Breast epithelium (tissue), 3 donors: ENCODE measurements at regions not wholly inside any gene's neighbourhood (a gene's known extent, or its start where the extent isn't known, plus 50 kb on each side); places are given as distances from the start of the nearest gene placed in this dataset.

Experiments
- POLR2A ChIP-seq: fragments of 450-650 bp; IDR thresholded peaks from one replicate; pipeline ENCODE4 v1.6.1; 2016; ENCODE audit warnings: antibody characterized with exemption, mild to moderate bottlenecking, moderate library complexity
- POLR2AphosphoS5 ChIP-seq, 3 donors: sonication (generic); formaldehyde crosslinking; IDR thresholded peaks; one replicate each; pipeline ENCODE4 v1.6.1; 2017; ENCODE audit warnings: antibody characterized with exemption in 3 of 3
- TF ChIP-seq, protein P1 (sequence below), 3 donors: fragments of 450-650 bp; IDR thresholded peaks; one replicate each; pipeline ENCODE4 v1.5.1; 2016 to 2017; ENCODE audit warnings: antibody characterized with exemption in 3 of 3, mild to moderate bottlenecking in 3 of 3, moderate library complexity in 3 of 3

DNA sequence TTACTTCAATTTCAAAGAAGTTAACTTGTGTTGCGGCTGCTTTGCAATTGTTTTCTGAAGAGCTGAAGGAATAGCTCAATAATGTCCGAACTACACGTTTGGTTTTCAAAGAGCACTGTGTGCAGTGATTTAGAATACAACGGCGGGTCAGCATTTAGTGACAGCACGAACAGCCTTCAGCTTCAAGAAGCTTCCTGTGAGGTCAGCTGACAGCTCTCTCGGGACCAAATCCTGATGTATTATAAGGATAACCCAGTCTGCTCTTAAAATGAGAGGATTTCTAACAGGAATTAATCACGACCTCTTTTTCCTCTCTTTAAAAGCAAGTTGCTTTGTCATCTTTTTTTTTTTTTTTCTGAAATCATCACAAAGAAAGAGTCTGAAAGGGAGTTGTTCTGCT lies 97.9 kb upstream of the UNC13C start:
- TF ChIP-seq, protein P1, sequence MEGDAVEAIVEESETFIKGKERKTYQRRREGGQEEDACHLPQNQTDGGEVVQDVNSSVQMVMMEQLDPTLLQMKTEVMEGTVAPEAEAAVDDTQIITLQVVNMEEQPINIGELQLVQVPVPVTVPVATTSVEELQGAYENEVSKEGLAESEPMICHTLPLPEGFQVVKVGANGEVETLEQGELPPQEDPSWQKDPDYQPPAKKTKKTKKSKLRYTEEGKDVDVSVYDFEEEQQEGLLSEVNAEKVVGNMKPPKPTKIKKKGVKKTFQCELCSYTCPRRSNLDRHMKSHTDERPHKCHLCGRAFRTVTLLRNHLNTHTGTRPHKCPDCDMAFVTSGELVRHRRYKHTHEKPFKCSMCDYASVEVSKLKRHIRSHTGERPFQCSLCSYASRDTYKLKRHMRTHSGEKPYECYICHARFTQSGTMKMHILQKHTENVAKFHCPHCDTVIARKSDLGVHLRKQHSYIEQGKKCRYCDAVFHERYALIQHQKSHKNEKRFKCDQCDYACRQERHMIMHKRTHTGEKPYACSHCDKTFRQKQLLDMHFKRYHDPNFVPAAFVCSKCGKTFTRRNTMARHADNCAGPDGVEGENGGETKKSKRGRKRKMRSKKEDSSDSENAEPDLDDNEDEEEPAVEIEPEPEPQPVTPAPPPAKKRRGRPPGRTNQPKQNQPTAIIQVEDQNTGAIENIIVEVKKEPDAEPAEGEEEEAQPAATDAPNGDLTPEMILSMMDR (IDR thresholded peaks at IDR 0.05): no peak
- TF ChIP-seq POLR2A (no peak), POLR2AphosphoS5 (IDR thresholded peaks at IDR 0.05) (no peak)
